ENCODE measurements at regions not wholly inside any gene's neighbourhood (a gene's known extent, or its start where the extent isn't known, plus 50 kb on each side); places are given as distances from the start of the nearest gene placed in this dataset.

DNA sequence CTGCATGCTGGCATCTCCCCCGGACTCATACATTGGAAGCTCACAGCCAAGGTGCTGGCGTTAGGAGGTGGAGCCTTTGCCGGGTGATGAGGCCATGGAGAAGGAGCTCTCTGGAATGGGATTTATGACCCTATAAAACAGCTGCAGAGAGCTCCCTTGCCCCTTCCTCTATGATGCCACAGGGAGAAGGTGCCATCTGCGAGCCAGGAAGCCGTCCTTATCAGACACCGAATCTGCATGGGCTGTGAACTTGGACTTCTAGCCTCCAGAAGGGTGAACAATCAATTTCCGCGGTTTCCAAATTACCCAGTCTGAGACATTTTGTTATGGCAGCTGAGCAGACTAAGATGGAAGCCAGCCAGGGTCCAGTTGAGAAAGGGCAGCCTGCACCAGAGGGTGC is 381.2 kb upstream of the IRX1 start:
- H3K36me3 ChIP-seq (ENCODE audit: control insufficient read depth in 2 of 2, insufficient read depth in 2 of 2, low read length in 1 of 2) = no peaks in the 10 kb centered on the region
- CTCF ChIA-PET = no interaction called here
- H3K4me1 ChIP-seq (ENCODE audit: control insufficient read depth, insufficient read depth, low read length) = no peaks in the 10 kb centered on the region
- BruUV-seq (replicated peaks) = no TSS peak
- FAIRE-seq (no peak), ATAC-seq (no peak), DNase-seq (ENCODE audit: low read depth, low spot score) (no peak)
- RAD21 ChIA-PET (ENCODE audit: unreplicated experiment) = no interaction called here
- WGBS (ENCODE audit: insufficient coverage, insufficient replicate concordance, low lambda C conversion rate, missing lambda C conversion rate) = 48% methylated on average over 8 of the region's 8 CpGs
- POLR2A ChIA-PET = no interaction called here
- SMC1A ChIA-PET (ENCODE audit: uncharacterized antibody, unreplicated experiment) = no interaction called here
- H3K9me3 ChIP-seq (replicated peaks; ENCODE audit: control insufficient read depth, insufficient read depth, low read length) = no peaks in the 10 kb centered on the region; the same call in 2 of the 3 replicates
- in situ Hi-C loops (cut with MboI) (no loop called here), intact Hi-C loops (cut with micrococcal nuclease; ENCODE audit: unreplicated experiment) (no loop called here)
- no peaks in the 10 kb centered on the region for H4K20me1 ChIP-seq (ENCODE audit: control insufficient read depth, insufficient read depth)
- no peaks in the 10 kb centered on the region for H3K79me2 ChIP-seq (ENCODE audit: control insufficient read depth, insufficient read depth, low read length)
- H3K9ac ChIP-seq (ENCODE audit: control insufficient read depth, insufficient read depth, low read length) = no peak overlapping the region
- no peak overlapping the region for H3K4me3 ChIP-seq
- TF ChIP-seq ZNF622 (IDR thresholded peaks at IDR 0.05) (no peak), IKZF1 (conservative IDR thresholded peaks at IDR 0.05) (no peak), ATF7 (IDR thresholded peaks at IDR 0.05; ENCODE audit: low read depth) (no peak), PML (IDR thresholded peaks at IDR 0.05; ENCODE audit: low read length) (no peak), POLR2AphosphoS2 (IDR thresholded peaks at IDR 0.05; ENCODE audit: low read depth, low read length) (no peak), SREBF2 (IDR thresholded peaks at IDR 0.05; ENCODE audit: low read length) (no peak), BMI1 (IDR thresholded peaks at IDR 0.05; ENCODE audit: borderline replicate concordance) (no peak), SUZ12 (IDR thresholded peaks at IDR 0.05; ENCODE audit: unreplicated experiment) (no peak), KDM1A (IDR thresholded peaks at IDR 0.05; ENCODE audit: borderline replicate concordance) (no peak), GABPA (IDR thresholded peaks at IDR 0.05; ENCODE audit: low read depth) (no peak), STAT3 (IDR thresholded peaks at IDR 0.05; ENCODE audit: low read depth, low read length) (no peak), TARDBP (IDR thresholded peaks at IDR 0.05; ENCODE audit: borderline replicate concordance) (no peak), CHD4 (IDR thresholded peaks at IDR 0.05) (no peak), ZBTB11 (CRISPR knock-in tag; IDR thresholded peaks at IDR 0.05) (no peak), BHLHE40 (IDR thresholded peaks at IDR 0.05; ENCODE audit: borderline replicate concordance in 1 of 2, low read depth in 2 of 2, low read length in 1 of 2) (no peak), MEF2A (IDR thresholded peaks at IDR 0.05; ENCODE audit: insufficient read depth, low read depth, low read length) (no peak), SMC3 (IDR thresholded peaks at IDR 0.05; ENCODE audit: borderline replicate concordance, low read length) (no peak), CREB1 (IDR thresholded peaks at IDR 0.05; ENCODE audit: low read depth) (no peak), JUNB (IDR thresholded peaks at IDR 0.05) (no peak)
- TF ChIP-seq, protein P1, sequence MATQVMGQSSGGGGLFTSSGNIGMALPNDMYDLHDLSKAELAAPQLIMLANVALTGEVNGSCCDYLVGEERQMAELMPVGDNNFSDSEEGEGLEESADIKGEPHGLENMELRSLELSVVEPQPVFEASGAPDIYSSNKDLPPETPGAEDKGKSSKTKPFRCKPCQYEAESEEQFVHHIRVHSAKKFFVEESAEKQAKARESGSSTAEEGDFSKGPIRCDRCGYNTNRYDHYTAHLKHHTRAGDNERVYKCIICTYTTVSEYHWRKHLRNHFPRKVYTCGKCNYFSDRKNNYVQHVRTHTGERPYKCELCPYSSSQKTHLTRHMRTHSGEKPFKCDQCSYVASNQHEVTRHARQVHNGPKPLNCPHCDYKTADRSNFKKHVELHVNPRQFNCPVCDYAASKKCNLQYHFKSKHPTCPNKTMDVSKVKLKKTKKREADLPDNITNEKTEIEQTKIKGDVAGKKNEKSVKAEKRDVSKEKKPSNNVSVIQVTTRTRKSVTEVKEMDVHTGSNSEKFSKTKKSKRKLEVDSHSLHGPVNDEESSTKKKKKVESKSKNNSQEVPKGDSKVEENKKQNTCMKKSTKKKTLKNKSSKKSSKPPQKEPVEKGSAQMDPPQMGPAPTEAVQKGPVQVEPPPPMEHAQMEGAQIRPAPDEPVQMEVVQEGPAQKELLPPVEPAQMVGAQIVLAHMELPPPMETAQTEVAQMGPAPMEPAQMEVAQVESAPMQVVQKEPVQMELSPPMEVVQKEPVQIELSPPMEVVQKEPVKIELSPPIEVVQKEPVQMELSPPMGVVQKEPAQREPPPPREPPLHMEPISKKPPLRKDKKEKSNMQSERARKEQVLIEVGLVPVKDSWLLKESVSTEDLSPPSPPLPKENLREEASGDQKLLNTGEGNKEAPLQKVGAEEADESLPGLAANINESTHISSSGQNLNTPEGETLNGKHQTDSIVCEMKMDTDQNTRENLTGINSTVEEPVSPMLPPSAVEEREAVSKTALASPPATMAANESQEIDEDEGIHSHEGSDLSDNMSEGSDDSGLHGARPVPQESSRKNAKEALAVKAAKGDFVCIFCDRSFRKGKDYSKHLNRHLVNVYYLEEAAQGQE (IDR thresholded peaks at IDR 0.05; ENCODE audit: low read depth, low read length) = no peak
- H3K4me2 ChIP-seq (ENCODE audit: control insufficient read depth, insufficient read depth) = no peak overlapping the region
- H3K27ac ChIP-seq (ENCODE audit: control insufficient read depth, insufficient read depth) = no peak overlapping the region
- H3K27me3 ChIP-seq (replicated peaks in 1 of 2; ENCODE audit: control insufficient read depth in 2 of 2, insufficient read depth in 2 of 2, low read length in 1 of 2) = no peaks in the 10 kb centered on the region
- no peak overlapping the region for H2AFZ ChIP-seq (ENCODE audit: control insufficient read depth, low read depth, low read length)
